Transverse colon (tissue), 4 donors: ENCODE measurements at regions not wholly inside any gene's neighbourhood (a gene's known extent, or its start where the extent isn't known, plus 50 kb on each side); places are given as distances from the start of the nearest gene placed in this dataset.

Experiments
- DNase-seq: peaks from one replicate; pipeline ENCODE4 v3.0.0-alpha.2; 2019
- H3K27ac ChIP-seq, 4 donors: fragments of 200-600 bp; sonication (generic); 2 replicates each; pipeline ENCODE4 v1.5.1; 2016 to 2018; ENCODE audit warnings: inconsistent platforms in 4 of 4
- H3K27me3 ChIP-seq: fragments of 200-600 bp; sonication (generic); 2 replicates; pipeline ENCODE4 v1.5.1; 2017; ENCODE audit warnings: inconsistent platforms
- H3K36me3 ChIP-seq, 4 donors: fragments of 200-600 bp; sonication (generic); 2 replicates each; pipeline ENCODE4 v1.5.1; 2017 to 2019; ENCODE audit warnings: inconsistent platforms in 4 of 4
- H3K4me1 ChIP-seq, 4 donors: fragments of 200-600 bp; sonication (generic); 2 replicates each; pipeline ENCODE4 v1.5.1; 2017 to 2020; ENCODE audit warnings: inconsistent platforms in 4 of 4
- H3K4me3 ChIP-seq, 4 donors: fragments of 200-600 bp; sonication (generic); 1 replicate in 1 of 4; 2 replicates in 3 of 4; pipeline versions ENCODE4 v1.5.1 to v1.6.1; 2017 to 2019; ENCODE audit warnings: inconsistent platforms in 4 of 4
- H3K9me3 ChIP-seq, 2 donors: fragments of 200-600 bp; sonication (generic); 2 replicates each; pipeline ENCODE4 v1.5.1; 2017 to 2019; ENCODE audit warnings: inconsistent platforms in 2 of 2
- CTCF ChIP-seq, 5 experiments: fragments of 200-600 bp in 3 of 5; fragments of 450-650 bp in 2 of 5; sonication (generic) in 3 of 5; IDR thresholded peaks; 1 replicate in 2 of 5; 2 replicates in 3 of 5; pipeline ENCODE4 v1.5.1; 2016 to 2017; ENCODE audit warnings: antibody characterized with exemption in 5 of 5, inconsistent platforms in 3 of 5, mild to moderate bottlenecking in 2 of 5, moderate library complexity in 1 of 5
- EP300 ChIP-seq: sonication (generic); formaldehyde crosslinking; IDR thresholded peaks from one replicate; pipeline ENCODE4 v1.6.1; 2017; ENCODE audit warnings: antibody characterized with exemption, low read depth
- POLR2A ChIP-seq: fragments of 450-650 bp; IDR thresholded peaks from one replicate; pipeline ENCODE4 v1.6.1; 2016; ENCODE audit warnings: antibody characterized with exemption, mild to moderate bottlenecking, moderate library complexity
- POLR2AphosphoS5 ChIP-seq, 3 donors: sonication (generic); formaldehyde crosslinking; IDR thresholded peaks; one replicate each; pipeline ENCODE4 v1.6.1; 2016; ENCODE audit warnings: antibody characterized with exemption in 3 of 3
- WGBS, 2 donors: methylation state at CpG; one replicate each; pipeline ENCODE4 v1.1.5; 2018; ENCODE audit warnings: low coverage in 1 of 2; 5-methylcytosine and 5-hydroxymethylcytosine counted together
- in situ Hi-C, 4 donors: fragments of 200-750 bp; cut with MboI; loops; one replicate each; pipeline versions ENCODE4 v1.15.0 to v1.15.1; 2017; ENCODE audit warnings: low sequenced_read_pairs in 3 of 4, low pct_ligation_motif_present in 1 of 4, low pct_unique_long_range_greater_than_20kb in 1 of 4
- intact Hi-C: fragments of 100-400 bp; cut with DNase I; formaldehyde crosslinking; loops from one replicate; pipeline ENCODE4 v1.15.1; 2023; ENCODE audit warnings: low total_unique reads

DNA sequence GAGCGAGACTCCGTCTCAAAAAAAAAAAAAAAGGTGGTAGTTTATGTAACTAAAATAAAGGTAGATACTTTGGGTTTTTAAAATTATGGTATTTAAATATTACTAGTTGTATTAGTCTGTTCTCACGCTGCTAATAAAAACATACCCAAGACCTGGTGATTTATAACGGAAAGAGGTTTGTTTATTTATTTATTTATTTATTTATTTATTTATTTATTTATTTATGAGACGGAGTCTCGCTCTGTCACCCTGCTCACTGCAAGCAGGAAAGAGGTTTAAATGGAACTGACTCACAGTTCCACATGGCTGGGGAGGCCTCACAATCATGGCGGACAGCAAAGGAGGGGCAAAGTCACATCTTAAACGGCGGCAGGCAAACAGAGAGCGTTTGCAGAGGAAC, 196.0 kb downstream of the CALCRL start:
- Histone ChIP-seq H3K4me3 (no peak overlapping the region), H3K36me3 (no peaks in the 10 kb centered on the region), H3K4me1 (no peaks in the 10 kb centered on the region), H3K27ac (no peak overlapping the region), H3K9me3 (no peaks in the 10 kb centered on the region), H3K27me3 (no peaks in the 10 kb centered on the region)
- in situ Hi-C loops (no loop called here), intact Hi-C loops (no loop called here)
- no peak for TF ChIP-seq POLR2AphosphoS5 (IDR thresholded peaks at IDR 0.05)
- no peak for TF ChIP-seq EP300
- no peak for TF ChIP-seq POLR2A
- no peak for TF ChIP-seq CTCF (IDR thresholded peaks at IDR 0.05)
- 93 to 94% methylated on average over 4 to 10 of the region's 10 CpGs for WGBS, 2 donors
- no peak for DNase-seq

DNA sequence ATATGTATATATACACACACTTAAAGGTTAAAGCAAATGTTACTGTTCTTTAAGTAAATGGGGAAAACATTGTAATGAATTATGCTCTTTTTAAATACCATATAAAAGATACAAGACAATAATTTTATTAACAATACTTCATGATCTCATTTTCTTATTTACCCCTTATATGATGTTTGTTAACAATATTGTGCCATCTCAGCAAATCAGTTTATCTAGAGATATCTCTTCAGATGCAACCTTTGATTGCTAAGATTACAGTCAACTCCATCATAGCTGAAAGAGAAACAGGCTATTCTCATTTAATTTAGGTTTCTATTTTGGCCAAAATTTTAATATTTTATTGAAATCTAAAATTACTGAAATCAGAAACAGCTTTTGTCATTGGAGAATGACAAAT, 197.9 kb downstream of the CALCRL start:
- intact Hi-C loops (no loop called here), in situ Hi-C loops (no loop called here)
- no peak for DNase-seq
- Histone ChIP-seq H3K36me3 (no peaks in the 10 kb centered on the region), H3K27me3 (no peaks in the 10 kb centered on the region), H3K9me3 (no peaks in the 10 kb centered on the region), H3K4me1 (no peaks in the 10 kb centered on the region), H3K27ac (no peak overlapping the region), H3K4me3 (no peak overlapping the region)
- TF ChIP-seq EP300 = no peak
- no peak for TF ChIP-seq POLR2A
- TF ChIP-seq CTCF (IDR thresholded peaks at IDR 0.05) = no peak
- TF ChIP-seq POLR2AphosphoS5 (IDR thresholded peaks at IDR 0.05) = no peak

GRCh38 chr2:187233811-187234210, 214.2 kb downstream of the CALCRL start:
- no peaks in the 10 kb centered on the region for H3K36me3 ChIP-seq
- in situ Hi-C loops (no loop called here), intact Hi-C loops (no loop called here)
- H3K27me3 ChIP-seq = no peaks in the 10 kb centered on the region
- TF ChIP-seq POLR2A (no peak), EP300 (no peak), POLR2AphosphoS5 (IDR thresholded peaks at IDR 0.05) (no peak), CTCF (IDR thresholded peaks at IDR 0.05) (no peak)
- H3K27ac ChIP-seq = no peak overlapping the region
- 92 to 100% methylated on average over 1 to 2 of the region's 2 CpGs for WGBS, 2 donors
- no peak overlapping the region for H3K4me3 ChIP-seq
- H3K4me1 ChIP-seq = no peaks in the 10 kb centered on the region
- no peak for DNase-seq
- H3K9me3 ChIP-seq = no peaks in the 10 kb centered on the region

DNA sequence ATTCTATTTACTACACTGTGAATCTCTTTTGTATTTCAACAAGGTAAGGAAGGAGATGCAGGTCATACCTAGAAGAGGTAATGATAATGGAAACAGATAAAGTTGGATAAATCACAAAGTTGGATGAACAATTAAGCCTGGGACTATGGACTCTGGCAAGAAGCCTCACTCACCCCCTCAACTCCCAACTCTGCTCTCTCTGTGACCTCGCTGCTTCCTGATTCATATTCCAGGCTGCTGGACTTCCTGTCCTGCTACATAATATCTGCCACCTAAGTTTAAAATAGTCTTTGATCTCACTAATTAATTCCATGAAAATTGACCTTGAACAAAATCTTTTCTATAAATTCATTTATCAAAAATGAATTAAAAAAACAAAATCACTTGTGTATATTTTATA, 215.3 kb downstream of the CALCRL start:
- no peak overlapping the region for H3K27ac ChIP-seq
- no peak for DNase-seq
- intact Hi-C loops = no loop called here
- no peaks in the 10 kb centered on the region for H3K4me1 ChIP-seq
- TF ChIP-seq POLR2AphosphoS5 (IDR thresholded peaks at IDR 0.05) = no peak
- TF ChIP-seq CTCF (IDR thresholded peaks at IDR 0.05) = no peak
- TF ChIP-seq POLR2A = no peak
- no peak for TF ChIP-seq EP300
- no peaks in the 10 kb centered on the region for H3K36me3 ChIP-seq
- H3K27me3 ChIP-seq = no peaks in the 10 kb centered on the region
- 85% methylated on average over 1 of the region's 1 CpG; no CpG with 5 or more reads in 1 of the 2 donors for WGBS, 2 donors
- H3K4me3 ChIP-seq = no peak overlapping the region
- in situ Hi-C loops = no loop called here
- no peaks in the 10 kb centered on the region for H3K9me3 ChIP-seq
